SU-DHL-6 (cell line): ENCODE measurements at regions not wholly inside any gene's neighbourhood (a gene's known extent, or its start where the extent isn't known, plus 50 kb on each side); places are given as distances from the start of the nearest gene placed in this dataset.

Experiments
- EZH2phosphoT487 ChIP-seq: fragments of 200-600 bp; sonication (generic), shearing (Covaris generic); conservative IDR thresholded peaks from 2 replicates; pipeline ENCODE4 v1.6.1; 2018; ENCODE audit warnings: mild to moderate bottlenecking, antibody characterized with exemption, low read length, moderate library complexity, mixed read lengths
- TF ChIP-seq, protein P1 (sequence below): fragments of 200-600 bp; sonication (generic); IDR thresholded peaks from one replicate; pipeline ENCODE4 v1.5.1; 2017; ENCODE audit warnings: antibody characterized with exemption, mild to moderate bottlenecking, low read length, moderate library complexity; ENCODE audit not compliant: insufficient read depth, poor library complexity, severe bottlenecking

DNA sequence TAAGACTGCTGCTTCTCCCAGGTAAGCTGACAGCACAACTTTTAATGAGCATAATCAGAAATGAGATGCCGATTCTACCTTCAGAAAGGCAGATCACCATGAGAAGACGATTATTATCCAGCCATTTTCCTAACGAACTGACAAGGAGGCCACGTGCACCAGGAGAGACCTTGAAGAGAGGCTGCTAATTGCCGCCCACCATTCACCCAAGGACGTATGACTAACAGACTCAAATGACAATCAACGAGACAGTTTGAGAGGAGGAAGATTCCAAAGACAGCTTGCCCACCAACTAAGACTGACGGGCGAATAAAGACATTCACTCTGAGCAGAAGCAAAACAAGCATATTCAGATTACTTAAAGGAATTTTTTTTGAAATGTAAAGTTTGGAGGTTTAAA lies 301.9 kb upstream of the TAC1 start:
- TF ChIP-seq, protein P1, sequence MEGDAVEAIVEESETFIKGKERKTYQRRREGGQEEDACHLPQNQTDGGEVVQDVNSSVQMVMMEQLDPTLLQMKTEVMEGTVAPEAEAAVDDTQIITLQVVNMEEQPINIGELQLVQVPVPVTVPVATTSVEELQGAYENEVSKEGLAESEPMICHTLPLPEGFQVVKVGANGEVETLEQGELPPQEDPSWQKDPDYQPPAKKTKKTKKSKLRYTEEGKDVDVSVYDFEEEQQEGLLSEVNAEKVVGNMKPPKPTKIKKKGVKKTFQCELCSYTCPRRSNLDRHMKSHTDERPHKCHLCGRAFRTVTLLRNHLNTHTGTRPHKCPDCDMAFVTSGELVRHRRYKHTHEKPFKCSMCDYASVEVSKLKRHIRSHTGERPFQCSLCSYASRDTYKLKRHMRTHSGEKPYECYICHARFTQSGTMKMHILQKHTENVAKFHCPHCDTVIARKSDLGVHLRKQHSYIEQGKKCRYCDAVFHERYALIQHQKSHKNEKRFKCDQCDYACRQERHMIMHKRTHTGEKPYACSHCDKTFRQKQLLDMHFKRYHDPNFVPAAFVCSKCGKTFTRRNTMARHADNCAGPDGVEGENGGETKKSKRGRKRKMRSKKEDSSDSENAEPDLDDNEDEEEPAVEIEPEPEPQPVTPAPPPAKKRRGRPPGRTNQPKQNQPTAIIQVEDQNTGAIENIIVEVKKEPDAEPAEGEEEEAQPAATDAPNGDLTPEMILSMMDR, result no peak
- no peak for TF ChIP-seq EZH2phosphoT487
